ENCODE measurements at regions not wholly inside any gene's neighbourhood (a gene's known extent, or its start where the extent isn't known, plus 50 kb on each side); places are given as distances from the start of the nearest gene placed in this dataset.

DNA sequence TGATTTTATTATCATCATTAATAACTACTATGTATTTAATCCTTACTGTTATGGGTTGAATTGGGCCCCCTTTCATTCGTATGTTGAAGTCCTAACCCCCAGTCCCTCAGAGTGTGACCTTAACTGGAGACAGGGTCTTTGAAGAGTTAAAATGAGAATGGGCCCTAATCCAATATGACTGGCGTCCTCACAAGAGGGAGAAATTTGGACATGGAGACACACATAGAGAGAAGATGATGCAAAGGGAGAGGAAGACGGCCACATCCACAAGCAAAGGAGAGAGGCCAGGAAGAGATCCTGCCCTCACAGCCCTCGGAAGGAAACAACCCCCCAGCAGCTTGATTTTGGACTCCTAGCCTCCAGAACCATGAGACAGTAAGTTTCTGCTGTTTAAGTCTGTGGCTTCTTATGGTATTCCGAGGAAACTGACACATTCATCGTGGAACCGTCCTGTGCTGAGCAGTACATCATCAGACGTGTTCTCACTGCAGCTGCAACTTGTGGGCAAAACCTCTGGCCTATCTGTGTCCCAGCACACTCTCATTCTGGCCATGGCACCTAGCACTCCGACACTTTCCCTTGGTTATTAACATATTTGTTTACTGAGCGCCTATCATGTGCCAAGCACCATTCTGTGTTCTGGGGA, 127.6 kb downstream of the SLC38A6 start (continued):
- TF ChIP-seq ZNF462 (CRISPR knock-in tag; IDR thresholded peaks at IDR 0.05) = no peak

DNA sequence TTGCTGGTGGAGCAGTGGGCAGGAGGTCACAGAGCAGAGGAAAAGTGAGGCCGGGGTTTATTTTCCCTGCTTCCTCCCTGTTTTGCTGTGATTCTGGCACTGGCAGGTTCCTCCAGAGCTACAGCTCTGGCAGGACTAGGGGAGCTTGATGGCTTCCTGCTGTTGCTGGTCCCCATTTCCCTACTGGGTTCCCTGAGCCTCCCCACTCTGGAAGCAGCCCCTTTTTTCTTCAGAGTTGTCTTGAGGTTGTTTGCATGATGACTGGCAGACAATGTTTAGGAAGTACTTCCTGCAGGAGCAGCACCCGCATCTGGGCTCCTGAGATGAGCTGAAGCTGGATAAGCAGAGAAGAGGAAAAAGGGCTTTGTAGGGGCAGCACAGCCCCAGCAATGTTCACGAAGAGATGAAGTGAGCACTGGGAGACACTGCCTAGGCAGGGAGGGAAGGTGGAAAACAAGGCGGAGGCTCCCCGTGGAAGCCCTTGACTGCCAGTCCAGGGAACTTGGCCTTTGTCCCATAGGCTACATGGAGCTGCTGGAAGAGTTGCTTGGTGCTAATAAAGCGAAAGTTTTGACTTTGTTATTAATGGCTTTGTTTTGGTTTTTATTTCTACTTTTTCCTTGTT, 126.9 kb downstream of the SLC38A6 start:
- no peaks in the 10 kb centered on the region for H3K36me3 ChIP-seq (ENCODE audit: insufficient read depth)
- Mint-ChIP-seq H3K36me3 (ENCODE audit: low read depth) (peaks cover 21% of the 10 kb centered on the region), H3K27ac (no peak overlapping the region), H3K4me1 (peaks cover 40% of the 10 kb centered on the region), H3K27me3 (ENCODE audit: insufficient read depth, low read depth, poor library complexity) (peaks cover 15% of the 10 kb centered on the region), H3K9me3 (peaks cover 22% of the 10 kb centered on the region), H3K4me3 (no peak overlapping the region)
- peaks cover 17% of the 10 kb centered on the region for H3K4me1 ChIP-seq (ENCODE audit: insufficient read depth)
- no peaks in the 10 kb centered on the region for H3K27me3 ChIP-seq (ENCODE audit: insufficient read depth)
- peaks cover 8% of the 10 kb centered on the region; the same call in 1 of the 2 replicates for H3K9me2 ChIP-seq (ENCODE audit: insufficient read depth)
- no peaks in the 10 kb centered on the region for H3F3A ChIP-seq (replicated peaks; ENCODE audit: low read depth)
- TF ChIP-seq EZH2 (IDR thresholded peaks at IDR 0.05; ENCODE audit: low read depth, unreplicated experiment) (no peak), ZNF114 (CRISPR knock-in tag; IDR thresholded peaks at IDR 0.05) (no peak), JUNB (IDR thresholded peaks at IDR 0.05; ENCODE audit: unreplicated experiment) (no peak), CTCF (conservative IDR thresholded peaks at IDR 0.05; ENCODE audit: low read depth in 2 of 2) (no peak)
- DNase-seq (ENCODE audit: low spot score) = no peak
- H2AFZ ChIP-seq = no peak overlapping the region
- no peak overlapping the region for H3K27ac ChIP-seq (ENCODE audit: low read depth)
- no peak overlapping the region for H3K4me3 ChIP-seq
- no peaks in the 10 kb centered on the region for H4K20me1 ChIP-seq (replicated peaks; ENCODE audit: insufficient read depth)
- no peak for ATAC-seq
- H3K79me2 ChIP-seq (replicated peaks; ENCODE audit: insufficient read depth) = no peaks in the 10 kb centered on the region
- no peak overlapping the region for H3K4me2 ChIP-seq

Data from GM23338 (cell line).